ENCODE measurements at regions not wholly inside any gene's neighbourhood (a gene's known extent, or its start where the extent isn't known, plus 50 kb on each side); places are given as distances from the start of the nearest gene placed in this dataset.

DNA sequence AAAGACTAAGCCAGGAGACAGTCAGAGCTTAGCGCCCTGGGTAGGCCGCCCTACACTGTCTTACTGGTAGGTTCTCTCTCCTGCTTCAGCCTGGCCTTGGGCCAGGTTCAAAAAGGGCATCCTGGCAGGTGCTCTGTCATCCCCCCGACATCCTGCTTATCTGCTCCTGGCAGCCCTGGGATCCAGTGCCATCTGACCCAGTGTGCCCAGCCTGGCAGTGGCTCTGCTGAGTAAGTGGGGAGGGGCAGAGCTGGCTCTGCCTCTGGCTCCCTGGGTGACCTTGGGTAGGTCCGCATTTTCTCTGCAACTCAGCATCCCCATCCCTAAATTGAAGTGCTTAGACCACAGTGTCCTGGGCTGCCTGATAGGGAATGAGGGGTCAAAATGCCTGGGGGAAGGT lies 549.9 kb downstream of the PTPRU start:
- no peak for DNase-seq (ENCODE audit: extremely low read depth in 1 of 2, low read depth in 1 of 2)

DNA sequence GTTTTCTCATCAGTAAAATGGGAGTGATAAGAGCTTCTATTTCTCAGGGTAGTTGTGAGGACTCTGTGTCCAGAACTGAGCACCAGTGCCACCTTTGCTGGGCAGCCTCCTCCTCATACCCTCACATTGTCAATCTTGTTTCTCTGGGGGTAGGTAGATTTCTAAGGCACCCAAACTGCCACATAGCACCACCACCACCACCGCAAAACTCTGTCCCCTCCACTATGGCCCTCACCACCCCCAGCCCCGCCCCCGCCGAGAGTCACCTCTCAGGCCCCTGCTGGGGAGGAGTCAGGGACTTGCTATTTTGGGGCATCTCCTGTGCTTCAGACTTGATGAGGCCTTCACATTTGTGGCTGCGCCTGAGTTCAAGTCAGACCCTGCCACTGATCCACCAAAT lies 549.2 kb downstream of the PTPRU start:
- no peak for DNase-seq (ENCODE audit: extremely low read depth in 1 of 2, low read depth in 1 of 2)

DNA sequence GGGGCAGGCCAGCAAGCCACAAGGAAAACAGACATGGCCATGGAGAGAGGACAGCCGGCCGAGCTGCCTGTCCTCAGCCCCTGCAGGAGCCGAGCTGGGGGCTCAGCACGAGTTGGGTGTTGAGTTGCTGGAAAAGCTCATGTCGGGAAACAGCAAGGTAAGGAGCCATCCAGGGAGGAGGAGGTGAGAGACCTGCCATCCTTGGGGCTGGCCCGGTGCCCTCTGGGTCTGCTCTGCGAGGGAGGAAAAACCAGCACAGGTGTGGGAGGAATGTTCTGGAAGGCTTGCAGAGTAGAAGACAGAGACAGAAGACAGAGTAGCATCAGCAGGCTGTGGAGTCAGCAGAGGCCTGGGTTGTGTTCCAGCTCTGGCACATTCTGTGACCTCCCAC lies 548.8 kb downstream of the PTPRU start:
- DNase-seq (ENCODE audit: extremely low read depth in 1 of 2, low read depth in 1 of 2): no peak

DNA sequence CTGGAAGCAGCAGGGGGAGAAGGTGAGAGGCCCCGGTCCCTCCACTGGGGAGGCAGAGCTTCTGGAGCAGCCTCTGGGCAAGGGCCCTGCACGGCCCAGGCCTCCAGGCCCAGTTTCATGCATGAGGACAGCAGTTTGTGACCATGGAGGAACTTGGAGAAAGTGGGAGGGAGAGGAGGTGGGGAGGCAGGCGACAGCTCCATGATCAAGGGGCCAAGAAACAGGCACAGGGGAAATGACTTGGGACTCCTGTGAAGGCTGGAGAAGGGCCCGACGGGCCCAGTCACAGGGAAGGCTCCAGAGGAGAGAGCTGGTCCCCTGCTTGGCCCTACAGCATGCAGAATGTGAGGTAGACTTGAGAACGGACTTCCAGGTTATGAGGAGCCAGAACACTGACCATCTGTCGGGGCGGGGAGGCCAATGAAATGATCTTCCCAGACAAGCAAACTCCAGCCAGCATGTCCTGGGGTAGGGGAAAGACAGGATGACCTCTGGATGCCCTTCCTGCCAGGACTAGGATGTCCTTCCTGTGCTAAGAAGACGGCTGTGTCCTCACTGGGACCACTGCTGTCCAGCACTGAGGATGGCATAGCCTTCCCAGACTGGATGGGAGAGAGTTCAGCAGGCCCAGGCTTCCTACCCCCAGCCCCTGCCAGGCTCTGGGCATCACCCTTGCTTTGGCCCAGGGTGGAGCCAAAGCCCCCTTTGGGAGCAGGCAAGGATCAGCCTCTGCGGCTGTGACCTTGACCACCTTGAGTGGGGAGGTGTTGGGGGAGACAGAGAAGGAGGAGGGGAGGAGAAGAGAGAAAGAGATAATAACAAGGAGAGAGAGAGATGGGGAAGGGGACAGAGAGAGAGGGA lies 548.2 kb downstream of the PTPRU start:
- no peak for DNase-seq (ENCODE audit: extremely low read depth in 1 of 2, low read depth in 1 of 2)

DNA sequence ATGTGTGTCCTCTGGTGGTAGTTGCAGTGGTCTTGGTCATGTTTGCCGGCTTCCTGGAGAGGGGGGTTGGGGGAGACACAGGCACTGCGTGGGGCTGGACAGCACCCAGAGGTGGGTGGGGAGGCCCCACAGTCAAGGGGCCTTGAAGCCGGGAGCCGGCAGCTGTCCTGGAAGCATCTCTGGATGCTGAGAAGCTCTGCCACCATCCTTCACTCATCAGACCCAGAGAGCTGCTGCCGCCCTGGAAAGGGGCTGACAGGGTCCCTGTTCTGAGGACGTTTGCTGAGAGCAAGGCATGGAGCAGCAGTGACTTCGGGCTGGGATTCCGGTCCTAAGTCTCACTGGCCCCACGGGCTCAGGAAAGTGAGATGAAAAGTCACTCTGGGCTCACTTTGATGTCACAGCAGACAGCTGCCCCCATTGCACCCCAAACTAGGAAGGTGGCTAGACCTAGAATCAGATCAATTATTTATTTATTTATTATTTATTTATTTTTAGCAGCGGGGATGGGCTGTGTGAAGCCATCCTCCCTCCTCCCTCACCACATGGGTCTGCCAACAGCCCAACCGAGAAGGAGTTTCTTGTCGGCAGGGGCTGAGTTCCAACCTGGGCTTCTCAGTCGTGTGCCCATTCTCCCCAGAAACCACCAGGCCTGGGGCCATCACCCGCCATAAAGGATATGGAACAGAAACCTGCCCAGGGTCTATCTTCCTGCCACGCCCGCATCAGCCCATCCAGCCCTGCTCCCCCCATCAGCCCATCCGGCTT lies 547.4 kb downstream of the PTPRU start:
- DNase-seq (ENCODE audit: extremely low read depth in 1 of 2, low read depth in 1 of 2): no peak

DNA sequence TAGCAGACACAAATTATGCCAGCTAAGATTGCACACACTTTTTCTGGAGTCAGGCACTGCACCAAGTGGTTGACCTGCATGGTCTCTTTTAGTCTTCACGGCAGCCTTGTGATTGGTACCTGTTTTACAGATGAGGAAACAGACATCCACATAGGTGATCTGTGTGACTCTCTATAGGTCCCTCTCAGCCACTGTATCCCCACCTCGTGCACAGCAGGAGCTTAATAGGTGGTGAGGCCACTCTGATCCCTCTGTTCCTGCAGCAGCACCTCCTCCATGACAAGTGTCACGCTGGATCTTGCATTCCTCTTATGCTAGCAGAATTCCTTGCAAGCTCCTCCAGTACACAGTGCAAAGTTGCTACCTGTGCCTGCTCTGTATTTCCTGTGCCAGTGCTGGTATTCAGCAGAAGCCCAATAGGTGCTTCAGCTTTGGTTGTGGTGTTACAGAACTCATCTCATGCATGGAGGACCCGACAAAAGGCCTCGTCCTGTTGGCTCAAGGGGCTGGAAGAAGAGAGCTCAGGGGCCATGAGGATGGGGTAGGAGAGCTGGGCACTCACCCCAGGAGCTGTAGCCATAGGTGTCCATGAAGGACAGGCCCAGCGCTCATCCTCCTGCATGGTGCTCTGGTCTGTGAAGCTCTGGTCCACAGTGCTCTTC lies 546.7 kb downstream of the PTPRU start:
- no peak for DNase-seq (ENCODE audit: extremely low read depth in 1 of 2, low read depth in 1 of 2)

DNA sequence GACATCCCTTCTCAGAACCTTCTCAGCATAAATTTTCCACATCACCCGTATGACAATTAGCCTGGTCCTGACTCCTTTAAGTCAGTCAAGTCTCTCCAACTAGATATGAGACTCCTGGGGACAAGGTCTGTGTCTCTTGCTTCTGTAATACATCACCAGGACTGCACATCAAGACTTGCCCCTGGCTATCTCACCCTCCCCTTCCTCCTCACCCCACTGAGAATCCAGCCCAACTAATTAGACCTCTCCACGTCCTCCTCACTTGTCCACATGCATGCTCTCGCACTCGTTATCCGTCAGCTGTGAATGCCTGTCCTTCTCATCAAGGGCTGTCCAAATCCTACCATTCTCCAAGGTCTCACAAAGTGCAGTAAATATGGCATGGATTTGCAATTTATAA lies 542.8 kb downstream of the PTPRU start:
- no peak for DNase-seq (ENCODE audit: extremely low read depth in 1 of 2, low read depth in 1 of 2)

DNA sequence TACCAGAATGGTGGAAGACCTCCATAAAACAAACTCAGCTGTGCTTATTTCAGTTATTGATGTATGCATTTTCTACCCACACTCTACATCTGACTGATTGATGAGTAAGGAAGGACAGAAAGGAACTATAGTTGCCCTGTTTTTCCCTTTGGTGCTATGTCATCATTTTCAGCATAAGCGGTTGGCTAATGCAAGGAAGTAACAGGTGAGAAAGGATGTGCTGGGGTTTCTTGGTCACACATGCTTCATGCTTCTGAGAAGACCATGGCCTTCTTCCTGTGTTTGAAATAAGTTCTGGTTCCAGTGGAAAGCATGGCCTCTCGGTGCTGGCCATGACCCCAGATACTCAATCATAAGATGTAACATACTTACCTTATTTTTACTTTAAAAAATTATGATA lies 541.2 kb downstream of the PTPRU start:
- DNase-seq (ENCODE audit: extremely low read depth in 1 of 2, low read depth in 1 of 2): no peak

DNA sequence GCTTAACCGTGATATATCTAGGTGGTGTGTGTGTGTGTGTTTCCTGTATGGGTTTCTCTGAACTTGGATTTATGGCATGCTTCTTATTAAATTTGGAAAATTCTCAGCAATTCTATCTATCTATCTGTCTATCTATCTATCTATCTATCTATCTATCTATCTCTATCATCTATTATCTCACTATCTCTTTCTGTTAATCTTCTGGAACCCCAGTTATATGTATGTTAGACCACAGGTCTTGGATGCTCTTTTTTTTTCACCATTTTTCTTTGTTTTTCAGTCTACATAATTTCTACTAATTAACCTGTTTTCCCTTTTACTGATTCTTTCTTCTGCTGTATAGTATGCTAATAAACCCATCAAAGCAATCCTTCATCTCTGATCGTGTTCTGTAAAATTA lies 538.0 kb downstream of the PTPRU start:
- no peak for DNase-seq (ENCODE audit: extremely low read depth in 1 of 2, low read depth in 1 of 2)

DNA sequence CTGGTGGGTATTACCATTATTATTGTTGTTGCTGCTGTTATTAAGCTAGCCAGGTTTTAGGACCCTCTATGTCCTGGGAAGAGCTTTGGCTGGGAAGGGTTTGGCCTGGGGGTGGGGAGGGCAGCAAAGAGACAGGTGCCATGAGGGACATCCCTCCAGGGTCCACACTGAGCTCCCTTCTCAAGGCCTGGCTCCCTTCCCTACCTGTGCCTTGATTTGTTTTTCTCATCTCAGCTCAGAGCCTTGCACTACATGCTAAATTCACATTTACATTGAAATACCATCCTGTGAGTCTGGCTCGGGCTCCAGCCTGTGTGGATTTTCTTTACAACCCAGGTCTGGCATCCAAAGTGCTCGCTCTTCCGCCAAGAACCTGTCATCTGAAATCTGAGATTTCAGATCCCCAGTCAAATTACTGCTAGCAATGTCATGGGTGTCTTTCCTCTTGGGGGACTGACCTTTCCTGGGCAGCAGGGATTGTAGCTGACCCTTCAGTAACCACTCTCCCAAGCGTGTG lies 536.3 kb downstream of the PTPRU start:
- DNase-seq (ENCODE audit: extremely low read depth in 1 of 2, low read depth in 1 of 2): no peak

DNA sequence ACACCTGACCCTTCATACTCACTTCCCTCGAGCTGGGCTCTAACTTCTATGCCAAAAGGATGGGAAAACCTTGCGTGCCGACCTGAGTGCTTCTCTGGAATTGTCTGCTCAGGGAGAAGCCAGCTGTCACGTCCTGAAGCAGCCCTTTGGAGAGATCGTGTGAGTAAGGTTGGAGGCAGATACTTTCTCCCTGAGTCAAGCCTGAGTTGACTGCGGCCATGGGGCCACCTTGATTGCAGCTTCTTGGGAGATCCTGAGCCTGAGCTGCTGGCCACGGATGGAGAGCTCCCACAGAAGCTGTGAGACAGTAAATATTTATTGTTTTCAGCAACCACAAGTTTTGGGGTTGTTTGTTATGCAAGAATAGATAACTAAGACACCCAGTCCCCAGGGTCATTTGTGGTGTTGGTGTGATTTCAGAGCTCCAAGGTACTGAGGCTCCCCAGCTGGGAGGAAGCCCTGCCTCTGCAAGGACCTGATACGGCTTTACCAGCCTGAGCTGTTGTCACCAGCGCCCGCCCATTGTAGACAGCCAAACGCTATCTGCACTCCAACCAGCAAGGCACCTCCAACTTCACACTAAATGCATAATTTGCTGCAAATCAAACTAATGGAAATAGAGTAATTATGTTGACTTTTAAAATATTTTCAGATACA lies 531.6 kb downstream of the PTPRU start:
- no peak for DNase-seq (ENCODE audit: extremely low read depth in 1 of 2, low read depth in 1 of 2)

DNA sequence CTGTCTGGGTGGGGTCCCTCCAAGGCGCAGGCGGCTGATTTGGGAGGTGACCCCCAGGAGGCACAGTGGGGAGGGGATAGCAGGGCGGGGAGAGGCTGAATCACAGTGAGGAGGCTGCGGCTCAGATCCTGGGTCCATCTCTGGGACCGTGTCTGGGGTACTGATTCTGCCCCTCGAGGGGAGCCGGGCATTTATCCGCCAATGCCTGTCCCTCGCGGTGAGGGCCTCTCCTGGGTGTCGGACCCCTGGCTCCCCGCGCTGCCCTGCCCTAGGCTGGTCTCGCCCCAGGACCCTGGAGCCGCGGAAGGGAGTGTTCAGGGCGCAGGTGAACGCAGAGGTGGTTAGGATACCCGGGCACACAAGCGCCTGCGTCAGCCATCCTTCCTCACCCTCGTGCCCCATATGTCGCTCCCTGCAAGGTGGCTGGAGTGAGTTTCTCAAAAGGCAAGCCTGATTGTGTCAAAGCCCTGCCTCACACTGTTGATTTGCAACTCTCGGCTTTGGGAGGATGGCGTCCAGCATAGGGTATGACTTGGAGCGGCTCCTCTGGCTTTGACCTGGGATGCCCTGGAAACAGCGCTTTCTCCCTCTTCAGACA lies 530.9 kb downstream of the PTPRU start:
- DNase-seq (ENCODE audit: extremely low read depth in 1 of 2, low read depth in 1 of 2): no peak

DNA sequence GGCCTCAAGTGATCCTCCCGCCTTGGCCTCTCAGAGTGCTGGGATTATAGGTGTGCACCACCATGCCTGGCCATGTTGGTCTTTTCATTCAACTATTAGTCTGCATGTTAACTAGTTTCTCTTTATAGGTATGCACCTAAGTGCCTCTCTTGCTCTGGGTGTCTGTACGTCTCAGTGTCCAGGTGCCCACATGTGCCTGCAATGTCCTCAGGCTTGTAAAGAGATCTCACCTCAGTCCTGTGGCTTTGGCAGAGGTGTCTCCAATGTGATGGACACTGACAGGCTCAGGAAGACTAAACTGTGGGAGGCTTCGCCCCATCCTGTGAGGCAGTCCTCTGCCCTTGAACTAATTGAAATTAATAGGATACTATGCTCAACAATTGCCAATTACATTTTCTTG lies 526.3 kb downstream of the PTPRU start:
- DNase-seq (ENCODE audit: extremely low read depth in 1 of 2, low read depth in 1 of 2): no peak

DNA sequence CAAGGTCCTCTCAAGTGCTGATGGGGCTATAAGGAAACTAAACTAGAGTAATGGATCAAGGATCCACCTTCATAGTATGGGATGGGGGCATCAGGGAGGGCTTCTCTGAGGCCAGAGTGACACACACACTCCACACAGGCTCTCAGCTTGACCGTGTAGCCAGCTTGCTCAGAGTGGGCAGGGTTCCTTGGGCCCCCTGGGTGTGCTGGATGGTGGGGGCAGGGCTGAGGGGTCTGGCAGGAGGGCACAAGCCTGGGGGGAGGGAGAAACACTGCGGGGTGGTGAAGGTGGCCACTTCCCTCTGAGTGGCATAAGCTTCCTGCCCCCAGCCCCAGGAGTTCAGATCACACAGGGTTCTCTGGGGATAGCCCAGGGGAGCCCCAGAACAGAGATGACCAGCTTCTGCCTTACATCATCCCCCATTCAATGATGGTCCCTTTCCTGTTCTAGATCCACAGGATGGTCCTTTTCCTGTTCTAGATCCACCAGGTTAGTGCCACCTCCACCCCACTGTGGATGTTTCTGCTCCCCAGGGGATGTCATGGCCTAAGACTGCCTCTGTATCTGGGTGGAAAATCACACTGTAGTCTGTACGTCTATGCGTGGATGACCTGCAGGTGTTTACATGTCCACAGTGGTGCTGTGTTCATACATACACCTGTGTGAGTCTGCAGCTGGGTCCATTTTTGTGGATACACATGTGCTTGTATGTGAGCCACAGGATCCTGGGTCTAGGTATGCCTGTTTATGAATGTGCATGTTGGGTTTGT lies 525.0 kb downstream of the PTPRU start:
- no peak for DNase-seq (ENCODE audit: extremely low read depth in 1 of 2, low read depth in 1 of 2)

DNA sequence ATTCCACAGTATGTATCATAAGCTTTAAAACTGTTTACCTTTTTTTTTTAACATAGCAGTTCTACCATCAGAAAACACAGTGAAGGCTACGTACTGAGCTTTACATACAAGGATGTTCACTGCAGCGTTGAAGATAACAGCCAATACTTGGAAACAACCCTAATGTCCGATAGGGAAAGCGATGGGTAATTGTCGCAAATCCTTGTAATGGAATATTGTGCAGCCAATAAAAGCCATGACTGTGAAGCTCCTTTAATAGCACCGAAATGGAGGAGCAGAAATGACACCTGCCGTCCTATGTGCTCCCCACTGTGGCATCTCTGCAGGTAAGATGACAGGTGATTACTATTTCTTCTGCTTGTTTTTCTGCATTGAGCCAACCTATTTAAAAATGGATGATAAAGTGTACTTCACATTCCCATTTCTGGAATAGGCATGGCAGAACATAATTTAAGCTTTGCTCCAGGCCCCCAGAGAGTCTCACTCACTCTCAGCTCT lies 523.8 kb downstream of the PTPRU start:
- DNase-seq (ENCODE audit: extremely low read depth in 1 of 2, low read depth in 1 of 2): no peak

DNA sequence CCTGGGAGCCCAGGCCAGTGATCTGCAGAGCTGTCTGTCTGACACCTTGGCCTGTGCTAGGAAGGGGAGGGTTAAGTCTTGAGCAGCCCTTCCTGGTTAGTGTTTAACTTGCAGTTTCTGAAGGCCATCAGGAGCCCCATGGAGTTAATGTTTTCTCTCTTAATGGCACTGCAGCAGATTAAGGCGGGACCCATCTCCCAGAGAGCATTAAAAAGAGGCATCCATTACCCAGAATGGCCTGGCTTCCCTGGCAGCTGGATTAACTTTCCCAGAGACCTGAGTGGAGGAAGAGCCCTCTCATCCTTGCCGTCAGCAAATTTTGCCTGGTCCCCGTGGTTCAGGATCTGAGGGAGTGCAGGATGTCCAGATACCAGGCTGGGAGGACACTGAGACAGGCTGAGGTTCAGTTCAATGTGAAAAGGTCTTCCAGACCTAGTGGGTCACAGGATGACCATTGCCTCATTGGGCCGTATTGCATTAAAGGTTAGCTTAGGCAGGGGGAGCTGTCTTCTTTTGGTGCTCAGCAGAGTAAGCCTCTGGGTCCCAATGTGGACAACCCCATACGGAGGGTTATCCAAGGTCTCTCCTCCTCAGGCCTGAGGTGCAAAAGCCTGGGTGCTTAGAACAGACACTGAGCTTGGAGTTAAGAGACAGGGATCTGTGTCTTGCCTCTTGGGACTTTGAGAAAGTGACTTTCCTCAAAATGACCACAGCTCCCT lies 522.6 kb downstream of the PTPRU start:
- DNase-seq (ENCODE audit: extremely low read depth in 1 of 2, low read depth in 1 of 2): no peak

DNA sequence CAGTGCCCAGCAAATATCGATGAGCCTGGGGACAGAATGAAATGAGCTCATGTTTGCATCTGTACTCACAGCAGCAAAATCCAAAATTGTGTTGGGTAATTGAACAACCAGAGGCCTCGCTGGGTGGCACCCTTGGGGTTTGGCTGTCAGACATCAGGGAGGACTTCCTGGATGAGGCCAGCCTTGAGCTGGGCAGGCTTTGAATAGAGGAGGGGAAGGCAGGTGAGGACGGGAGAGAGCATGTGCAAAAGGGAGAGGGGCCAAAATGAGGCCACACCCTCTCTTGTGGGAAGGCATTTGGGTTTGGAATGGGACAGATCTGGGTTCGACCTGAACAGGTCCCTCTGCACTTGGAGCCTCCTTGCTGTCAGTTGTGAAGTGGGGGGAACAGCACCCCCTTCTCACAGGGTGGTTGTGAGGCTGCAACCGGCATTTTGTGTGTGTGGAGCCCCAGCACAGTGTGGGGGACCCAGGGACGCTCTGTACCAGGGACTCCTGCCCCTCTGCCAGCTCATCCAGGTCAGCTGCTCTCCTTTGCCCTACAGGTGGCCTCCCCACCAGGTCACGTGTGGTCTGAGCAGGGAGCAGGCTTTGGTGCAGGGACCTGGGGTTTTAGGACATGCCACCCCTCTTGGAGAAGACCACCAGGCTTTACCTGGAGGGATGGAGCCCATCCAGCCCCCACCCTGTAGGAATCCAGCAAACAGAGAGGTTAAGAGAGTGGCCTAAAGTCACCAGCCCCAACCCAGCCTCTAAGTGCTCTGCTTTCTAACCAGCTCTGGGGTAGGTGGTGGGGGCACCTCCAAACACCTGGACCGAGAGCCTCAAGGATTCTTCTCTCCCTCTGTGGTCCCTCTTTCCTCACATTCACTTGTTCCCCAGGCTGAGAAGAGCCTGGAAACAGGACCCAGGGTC lies 521.8 kb downstream of the PTPRU start:
- no peak for DNase-seq (ENCODE audit: extremely low read depth in 1 of 2, low read depth in 1 of 2)

Data from activated CD8-positive, alpha-beta memory T cell treated with anti-CD3 and anti-CD28 coated beads for 1 hour (primary cell).